ENCODE measurements at regions not wholly inside any gene's neighbourhood (a gene's known extent, or its start where the extent isn't known, plus 50 kb on each side); places are given as distances from the start of the nearest gene placed in this dataset.

DNA sequence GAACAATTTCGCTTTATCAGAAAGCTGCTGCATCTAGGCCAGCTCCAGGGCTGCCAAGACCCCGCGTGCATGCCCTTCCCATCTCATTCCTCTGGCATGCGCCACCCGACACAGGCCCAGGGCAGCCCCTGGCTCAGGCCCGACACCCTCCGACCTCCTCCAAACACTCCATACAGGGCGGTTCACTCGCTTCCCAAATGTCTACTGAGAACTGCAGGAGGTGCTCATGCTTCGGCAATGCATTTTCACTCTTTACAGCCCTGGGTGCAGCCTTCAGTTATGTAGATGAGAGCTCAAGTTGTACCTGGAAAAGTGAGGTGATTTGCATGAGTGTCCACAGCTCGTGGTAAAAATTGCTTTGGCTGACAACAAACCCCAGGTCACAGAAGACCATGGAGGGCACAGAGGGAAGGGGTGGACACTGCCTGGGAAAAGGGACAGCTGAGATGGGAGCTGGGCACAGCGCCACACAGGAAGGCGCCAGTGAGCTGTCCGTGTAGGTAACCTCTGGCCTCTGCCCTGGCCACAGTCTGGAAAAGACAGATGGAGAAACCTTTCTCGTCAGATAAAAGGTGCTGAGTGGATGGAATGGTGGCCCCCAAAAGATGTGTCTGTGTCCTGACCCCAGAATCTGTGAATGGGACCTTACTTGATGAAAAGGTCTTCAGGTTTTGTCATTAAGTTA, 1351.9 kb downstream of the BRD1 start:
- TF ChIP-seq, protein P1, sequence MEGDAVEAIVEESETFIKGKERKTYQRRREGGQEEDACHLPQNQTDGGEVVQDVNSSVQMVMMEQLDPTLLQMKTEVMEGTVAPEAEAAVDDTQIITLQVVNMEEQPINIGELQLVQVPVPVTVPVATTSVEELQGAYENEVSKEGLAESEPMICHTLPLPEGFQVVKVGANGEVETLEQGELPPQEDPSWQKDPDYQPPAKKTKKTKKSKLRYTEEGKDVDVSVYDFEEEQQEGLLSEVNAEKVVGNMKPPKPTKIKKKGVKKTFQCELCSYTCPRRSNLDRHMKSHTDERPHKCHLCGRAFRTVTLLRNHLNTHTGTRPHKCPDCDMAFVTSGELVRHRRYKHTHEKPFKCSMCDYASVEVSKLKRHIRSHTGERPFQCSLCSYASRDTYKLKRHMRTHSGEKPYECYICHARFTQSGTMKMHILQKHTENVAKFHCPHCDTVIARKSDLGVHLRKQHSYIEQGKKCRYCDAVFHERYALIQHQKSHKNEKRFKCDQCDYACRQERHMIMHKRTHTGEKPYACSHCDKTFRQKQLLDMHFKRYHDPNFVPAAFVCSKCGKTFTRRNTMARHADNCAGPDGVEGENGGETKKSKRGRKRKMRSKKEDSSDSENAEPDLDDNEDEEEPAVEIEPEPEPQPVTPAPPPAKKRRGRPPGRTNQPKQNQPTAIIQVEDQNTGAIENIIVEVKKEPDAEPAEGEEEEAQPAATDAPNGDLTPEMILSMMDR (IDR thresholded peaks at IDR 0.05): no peak
- TF ChIP-seq POLR2AphosphoS5 (IDR thresholded peaks at IDR 0.05; ENCODE audit: low read depth, low read length) (no peak), SIN3A (IDR thresholded peaks at IDR 0.05; ENCODE audit: borderline replicate concordance, insufficient read depth, low read depth, low read length) (no peak)

Data from Panc1 (cell line).